SK-N-SH (cell line): ENCODE measurements at regions not wholly inside any gene's neighbourhood (a gene's known extent, or its start where the extent isn't known, plus 50 kb on each side); places are given as distances from the start of the nearest gene placed in this dataset.

Experiments used
- CTCF ChIA-PET: fragments of 300-600, 350-600 bp; formaldehyde crosslinking; extraction: SDS; loops from one replicate; lab custom pipeline; 2021; lab: Yijun Ruan, JAX
- POLR2A ChIA-PET: fragments of 350-600 bp; sonication (Branson Sonifier 250); formaldehyde crosslinking; extraction: SDS; loops from one replicate; lab custom pipeline; 2020; ENCODE audit warnings: antibody characterized with exemption, inconsistent platforms; lab: Yijun Ruan, JAX
- DNase-seq: peaks from one replicate; pipeline ENCODE4 v3.0.0; 2012
- H2AFZ ChIP-seq: fragments of 200-600 bp; sonication (generic); 2 replicates; pipeline ENCODE4 v1.8.1; 2016; ENCODE audit warnings: antibody characterized with exemption, mild to moderate bottlenecking, low read depth
- H3F3A ChIP-seq: fragments of 200-600 bp; sonication (generic); replicated peaks from 2 replicates; pipeline ENCODE3; 2016; ENCODE audit warnings: antibody characterized with exemption, mild to moderate bottlenecking; ENCODE audit not compliant: insufficient read depth
- H3K27ac ChIP-seq, 2 experiments: fragments of 200-500 bp in 1 of 2; fragments of 200-600 bp in 1 of 2; sonication (Bioruptor generic) in 1 of 2; sonication (generic), shearing (Covaris generic) in 1 of 2; 2 replicates each; pipeline versions ENCODE4 v1.5.1 to v1.6.1; 2014 to 2016; ENCODE audit warnings: low read depth in 2 of 2, inconsistent platforms in 1 of 2, low read length in 1 of 2, mild to moderate bottlenecking in 1 of 2, mixed read lengths in 1 of 2
- H3K27me3 ChIP-seq: fragments of 200-600 bp; sonication (generic), shearing (Covaris generic); 2 replicates; pipeline ENCODE4 v1.6.1; 2016; ENCODE audit warnings: mixed run types; ENCODE audit not compliant: insufficient read depth
- H3K36me3 ChIP-seq, 2 experiments: fragments of 200-500 bp in 1 of 2; fragments of 200-600 bp in 1 of 2; sonication (Bioruptor generic) in 1 of 2; sonication (generic) in 1 of 2; replicated peaks in 1 of 2; 2 replicates each; pipeline versions ENCODE3 to v1.5.1; 2014 to 2016; ENCODE audit warnings: low read length in 1 of 2, mild to moderate bottlenecking in 1 of 2; ENCODE audit not compliant: insufficient read depth in 2 of 2, control insufficient read depth in 1 of 2
- H3K4me1 ChIP-seq, 2 experiments: fragments of 200-500 bp in 1 of 2; fragments of 200-600 bp in 1 of 2; sonication (Bioruptor generic) in 1 of 2; sonication (generic), shearing (Covaris generic) in 1 of 2; 2 replicates each; pipeline versions ENCODE4 v1.5.1 to v1.6.1; 2014 to 2016; ENCODE audit warnings: low read depth in 1 of 2, low read length in 1 of 2, mixed run types in 1 of 2; ENCODE audit not compliant: insufficient read depth in 2 of 2, control insufficient read depth in 1 of 2
- H3K4me2 ChIP-seq: fragments of 200-600 bp; sonication (generic), shearing (Covaris generic); 2 replicates; pipeline ENCODE4 v1.6.1; 2017; ENCODE audit warnings: mixed run types
- H3K4me3 ChIP-seq, 2 experiments: fragments of 200-500 bp in 1 of 2; fragments of 200-600 bp in 1 of 2; sonication (Bioruptor generic) in 1 of 2; sonication (generic), shearing (Covaris generic) in 1 of 2; 2 replicates each; pipeline versions ENCODE4 v1.5.1 to v1.8.1; 2014 to 2016; ENCODE audit warnings: low read depth in 2 of 2, inconsistent platforms in 1 of 2, low read length in 1 of 2, mild to moderate bottlenecking in 1 of 2, mixed read lengths in 1 of 2, moderate library complexity in 1 of 2
- H3K79me2 ChIP-seq: fragments of 200-600 bp; sonication (generic); 2 replicates; pipeline ENCODE4 v1.8.1; 2017; ENCODE audit warnings: mild to moderate bottlenecking; ENCODE audit not compliant: insufficient read depth
- H3K9ac ChIP-seq: fragments of 200-600 bp; sonication (generic); 2 replicates; pipeline ENCODE4 v1.6.1; 2017; ENCODE audit warnings: mixed run types
- H3K9me2 ChIP-seq: fragments of 200-600 bp; sonication (generic); 2 replicates; pipeline ENCODE4 v1.6.1; 2017; ENCODE audit warnings: mixed run types
- H3K9me3 ChIP-seq: fragments of 200-600 bp; sonication (generic); 2 replicates; pipeline ENCODE4 v1.6.1; 2017; ENCODE audit warnings: mixed run types, mild to moderate bottlenecking, moderate library complexity
- H4K20me1 ChIP-seq: fragments of 200-600 bp; sonication (generic); 2 replicates; pipeline ENCODE4 v1.6.1; 2017; ENCODE audit warnings: mild to moderate bottlenecking, mixed run types; ENCODE audit not compliant: insufficient read depth
- EP300 ChIP-seq, 2 experiments: IDR thresholded peaks; 2 replicates each; pipeline versions ENCODE4 v1.4.0 to v1.6.1; 2012; ENCODE audit warnings: borderline replicate concordance in 1 of 2, low read depth in 1 of 2, low read length in 1 of 2
- JUND ChIP-seq: IDR thresholded peaks from 2 replicates; pipeline ENCODE4 v1.4.0; 2012
- NFIC ChIP-seq: IDR thresholded peaks from 2 replicates; pipeline ENCODE4 v1.4.0; 2012; ENCODE audit warnings: borderline replicate concordance
- RFX5 ChIP-seq: IDR thresholded peaks from 2 replicates; pipeline ENCODE4 v1.6.1; 2012; ENCODE audit warnings: mild to moderate bottlenecking, improper control_type of control experiment, low read length
- TCF12 ChIP-seq: IDR thresholded peaks from 2 replicates; pipeline ENCODE4 v1.4.0; 2012
- ZBTB33 ChIP-seq: IDR thresholded peaks from 2 replicates; pipeline ENCODE4 v1.4.0; 2012; ENCODE audit warnings: low read depth, borderline replicate concordance
- WGBS: methylation state at CpG from one replicate; pipeline ENCODE4 v1.1.6; 2017; ENCODE audit warnings: low lambda C conversion rate; 5-methylcytosine and 5-hydroxymethylcytosine counted together
- TF ChIP-seq, protein P1 (sequence below): IDR thresholded peaks from 2 replicates; pipeline ENCODE4 v1.6.1; 2012; ENCODE audit warnings: mild to moderate bottlenecking, low read depth, low read length, moderate library complexity
- TF ChIP-seq, protein P2 (sequence below): IDR thresholded peaks from 2 replicates; pipeline ENCODE4 v1.4.0; 2012; ENCODE audit warnings: low read depth

DNA sequence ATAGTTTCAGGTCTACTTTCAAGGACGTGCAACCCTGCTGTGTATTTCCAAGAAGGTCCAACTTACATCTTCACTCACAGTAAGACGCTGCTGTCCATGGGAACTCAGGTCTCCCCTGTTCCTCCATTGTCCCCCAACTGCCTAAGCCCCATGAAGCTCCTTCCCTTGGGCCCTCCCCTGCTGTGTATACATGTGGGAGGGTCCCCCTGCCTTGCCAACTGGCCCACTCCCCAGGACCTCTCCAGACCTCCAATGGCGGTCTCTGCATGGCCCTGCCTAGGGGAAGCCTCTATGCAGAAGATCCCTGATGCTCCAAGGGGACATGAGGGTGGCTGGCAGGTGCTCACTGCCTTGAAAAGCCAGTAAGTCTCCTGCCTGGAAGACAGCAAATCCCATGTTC, 186.7 kb upstream of the CST7 start:
- WGBS = 36% methylated on average over 2 of the region's 3 CpGs
- no peaks in the 10 kb centered on the region for H3K79me2 ChIP-seq
- no peak overlapping the region for H3K9ac ChIP-seq
- H3K4me3 ChIP-seq = no peak overlapping the region
- H3K9me2 ChIP-seq = no peaks in the 10 kb centered on the region
- H3K36me3 ChIP-seq = no peaks in the 10 kb centered on the region
- no peaks in the 10 kb centered on the region; the same call in 1 of the 2 replicates for H3K27me3 ChIP-seq
- H3K27ac ChIP-seq = no peak overlapping the region
- no peak overlapping the region for H2AFZ ChIP-seq
- H4K20me1 ChIP-seq = no peaks in the 10 kb centered on the region
- H3F3A ChIP-seq = no peaks in the 10 kb centered on the region
- H3K9me3 ChIP-seq = no peaks in the 10 kb centered on the region
- TF ChIP-seq ZBTB33 = no peak
- TF ChIP-seq, protein P1, sequence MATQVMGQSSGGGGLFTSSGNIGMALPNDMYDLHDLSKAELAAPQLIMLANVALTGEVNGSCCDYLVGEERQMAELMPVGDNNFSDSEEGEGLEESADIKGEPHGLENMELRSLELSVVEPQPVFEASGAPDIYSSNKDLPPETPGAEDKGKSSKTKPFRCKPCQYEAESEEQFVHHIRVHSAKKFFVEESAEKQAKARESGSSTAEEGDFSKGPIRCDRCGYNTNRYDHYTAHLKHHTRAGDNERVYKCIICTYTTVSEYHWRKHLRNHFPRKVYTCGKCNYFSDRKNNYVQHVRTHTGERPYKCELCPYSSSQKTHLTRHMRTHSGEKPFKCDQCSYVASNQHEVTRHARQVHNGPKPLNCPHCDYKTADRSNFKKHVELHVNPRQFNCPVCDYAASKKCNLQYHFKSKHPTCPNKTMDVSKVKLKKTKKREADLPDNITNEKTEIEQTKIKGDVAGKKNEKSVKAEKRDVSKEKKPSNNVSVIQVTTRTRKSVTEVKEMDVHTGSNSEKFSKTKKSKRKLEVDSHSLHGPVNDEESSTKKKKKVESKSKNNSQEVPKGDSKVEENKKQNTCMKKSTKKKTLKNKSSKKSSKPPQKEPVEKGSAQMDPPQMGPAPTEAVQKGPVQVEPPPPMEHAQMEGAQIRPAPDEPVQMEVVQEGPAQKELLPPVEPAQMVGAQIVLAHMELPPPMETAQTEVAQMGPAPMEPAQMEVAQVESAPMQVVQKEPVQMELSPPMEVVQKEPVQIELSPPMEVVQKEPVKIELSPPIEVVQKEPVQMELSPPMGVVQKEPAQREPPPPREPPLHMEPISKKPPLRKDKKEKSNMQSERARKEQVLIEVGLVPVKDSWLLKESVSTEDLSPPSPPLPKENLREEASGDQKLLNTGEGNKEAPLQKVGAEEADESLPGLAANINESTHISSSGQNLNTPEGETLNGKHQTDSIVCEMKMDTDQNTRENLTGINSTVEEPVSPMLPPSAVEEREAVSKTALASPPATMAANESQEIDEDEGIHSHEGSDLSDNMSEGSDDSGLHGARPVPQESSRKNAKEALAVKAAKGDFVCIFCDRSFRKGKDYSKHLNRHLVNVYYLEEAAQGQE = no peak
- no peak for TF ChIP-seq RFX5
- no peak for TF ChIP-seq TCF12
- no peak for TF ChIP-seq NFIC
- no peak for DNase-seq
- no peaks in the 10 kb centered on the region for H3K4me1 ChIP-seq
- CTCF ChIA-PET = no interaction called here
- POLR2A ChIA-PET = no interaction called here
- H3K4me2 ChIP-seq = no peak overlapping the region

GRCh38 chr20:24762791-24763350, 186.2 kb upstream of the CST7 start:
- Histone ChIP-seq H3K4me3 (no peak overlapping the region), H3F3A (no peaks in the 10 kb centered on the region), H3K9ac (no peak overlapping the region), H3K27ac (no peak overlapping the region), H3K9me3 (no peaks in the 10 kb centered on the region), H3K4me2 (no peak overlapping the region), H3K36me3 (no peaks in the 10 kb centered on the region), H3K9me2 (no peaks in the 10 kb centered on the region), H3K79me2 (no peaks in the 10 kb centered on the region), H3K4me1 (peaks cover 0 to 1% of the 10 kb centered on the region in 2 experiments; a peak in 1 of 4 replicates), H2AFZ (no peak overlapping the region), H4K20me1 (no peaks in the 10 kb centered on the region), H3K27me3 (no peaks in the 10 kb centered on the region; the same call in 1 of the 2 replicates)
- ChIA-PET POLR2A (no interaction called here), CTCF (no interaction called here)
- TF ChIP-seq EP300 (IDR thresholded peaks at IDR 0.05; ENCODE audit: borderline replicate concordance in 1 of 2, low read depth in 1 of 2, low read length in 1 of 2) = no peak
- no peak for TF ChIP-seq JUND
- TF ChIP-seq, protein P2, sequence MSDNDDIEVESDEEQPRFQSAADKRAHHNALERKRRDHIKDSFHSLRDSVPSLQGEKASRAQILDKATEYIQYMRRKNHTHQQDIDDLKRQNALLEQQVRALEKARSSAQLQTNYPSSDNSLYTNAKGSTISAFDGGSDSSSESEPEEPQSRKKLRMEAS = no peak
- WGBS = 29% methylated on average over 4 of the region's 4 CpGs
- no peak for DNase-seq
